ENCODE measurements at regions not wholly inside any gene's neighbourhood (a gene's known extent, or its start where the extent isn't known, plus 50 kb on each side); places are given as distances from the start of the nearest gene placed in this dataset.

DNA sequence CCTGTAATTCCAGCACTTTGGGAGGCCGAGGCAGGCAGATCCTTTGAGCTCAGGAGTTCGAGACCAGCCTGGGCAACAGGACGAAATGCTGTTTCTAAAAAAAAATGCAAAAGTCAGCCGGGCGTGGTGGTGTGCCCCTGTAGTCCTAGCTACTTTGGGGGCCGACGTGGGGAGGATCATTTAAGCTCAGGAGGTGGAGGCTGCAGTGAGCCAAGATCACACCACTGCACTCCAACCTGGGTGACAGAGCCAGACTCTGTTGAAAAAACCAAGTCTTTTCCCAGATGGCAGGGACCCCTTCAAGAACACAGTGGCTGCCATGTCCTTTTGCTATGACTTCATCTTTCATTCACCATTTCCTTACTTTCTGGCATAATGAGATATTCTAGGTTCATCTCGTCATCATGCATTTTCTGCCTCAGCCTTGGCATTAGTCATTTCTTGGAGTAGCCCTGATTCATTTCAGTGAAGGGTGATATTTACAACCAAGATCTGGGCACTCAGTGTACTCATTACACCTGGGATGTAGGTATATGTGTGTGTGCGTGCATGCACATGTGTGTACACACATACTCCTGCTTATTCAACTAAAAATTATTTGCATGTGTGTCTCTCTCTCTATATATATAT, 61.4 kb upstream of the TOX2 start:
- TF ChIP-seq, protein P1, sequence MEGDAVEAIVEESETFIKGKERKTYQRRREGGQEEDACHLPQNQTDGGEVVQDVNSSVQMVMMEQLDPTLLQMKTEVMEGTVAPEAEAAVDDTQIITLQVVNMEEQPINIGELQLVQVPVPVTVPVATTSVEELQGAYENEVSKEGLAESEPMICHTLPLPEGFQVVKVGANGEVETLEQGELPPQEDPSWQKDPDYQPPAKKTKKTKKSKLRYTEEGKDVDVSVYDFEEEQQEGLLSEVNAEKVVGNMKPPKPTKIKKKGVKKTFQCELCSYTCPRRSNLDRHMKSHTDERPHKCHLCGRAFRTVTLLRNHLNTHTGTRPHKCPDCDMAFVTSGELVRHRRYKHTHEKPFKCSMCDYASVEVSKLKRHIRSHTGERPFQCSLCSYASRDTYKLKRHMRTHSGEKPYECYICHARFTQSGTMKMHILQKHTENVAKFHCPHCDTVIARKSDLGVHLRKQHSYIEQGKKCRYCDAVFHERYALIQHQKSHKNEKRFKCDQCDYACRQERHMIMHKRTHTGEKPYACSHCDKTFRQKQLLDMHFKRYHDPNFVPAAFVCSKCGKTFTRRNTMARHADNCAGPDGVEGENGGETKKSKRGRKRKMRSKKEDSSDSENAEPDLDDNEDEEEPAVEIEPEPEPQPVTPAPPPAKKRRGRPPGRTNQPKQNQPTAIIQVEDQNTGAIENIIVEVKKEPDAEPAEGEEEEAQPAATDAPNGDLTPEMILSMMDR (IDR thresholded peaks at IDR 0.05): no peak
- TF ChIP-seq POLR2A (IDR thresholded peaks at IDR 0.05): no peak
- no peak for TF ChIP-seq POLR2AphosphoS5 (IDR thresholded peaks at IDR 0.05)
